ENCODE measurements at regions not wholly inside any gene's neighbourhood (a gene's known extent, or its start where the extent isn't known, plus 50 kb on each side); places are given as distances from the start of the nearest gene placed in this dataset.
"Not testable (repeated sequence)": the region's sequence is repeated elsewhere in the genome, so short reads cannot be mapped to it uniquely, and the experiment has no call there.

DNA sequence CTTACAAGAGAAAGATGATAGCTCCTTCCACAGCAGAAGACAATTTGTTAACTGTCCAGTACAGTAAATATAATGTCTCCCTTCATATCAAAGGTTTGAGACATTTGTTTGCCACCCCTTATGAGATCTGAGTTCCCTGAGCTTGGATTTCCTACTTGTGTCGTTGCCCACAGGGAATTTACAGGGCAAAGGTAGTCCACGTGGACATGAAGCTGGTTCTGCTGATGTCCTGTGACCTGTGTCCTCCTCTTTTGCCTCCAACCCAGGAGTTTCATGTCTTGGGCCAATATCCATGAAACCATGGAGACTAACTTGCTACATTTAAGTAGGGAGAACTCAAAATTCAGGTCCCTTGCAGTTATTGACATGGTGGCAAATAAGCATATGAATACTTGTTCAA lies 172.2 kb upstream of the KCTD7 start:
- DNase-seq (ENCODE audit: low read depth in 2 of 2): not testable (repeated sequence)

GRCh38 chr7:66458991-66459390 lies 169.7 kb upstream of the KCTD7 start:
- DNase-seq (ENCODE audit: low read depth in 2 of 2): not testable (repeated sequence)

- DNase-seq (ENCODE audit: low read depth in 2 of 2): not testable (repeated sequence)
These were observed 168.8 kb upstream of the KCTD7 start for GRCh38 chr7:66459783-66460413.

DNA sequence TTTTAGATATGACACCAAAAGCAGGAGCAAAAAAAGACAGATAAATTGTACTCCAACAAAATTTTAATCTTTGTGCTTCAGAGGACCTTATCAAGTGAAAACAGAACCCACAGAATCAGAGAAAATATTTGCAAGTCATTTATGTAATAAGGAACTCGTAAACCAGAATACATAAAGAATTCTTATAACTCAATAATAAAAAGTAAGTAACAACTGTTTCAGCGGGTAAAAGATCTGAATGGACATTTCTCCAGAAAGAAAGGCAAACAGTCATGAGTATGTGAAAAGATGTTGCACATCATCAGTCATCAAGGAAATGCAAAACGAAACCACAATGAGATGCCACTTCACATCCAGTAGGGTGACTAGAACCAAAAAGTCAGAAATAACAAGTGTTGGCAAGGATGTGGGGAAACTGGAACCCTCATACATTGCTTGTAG lies 167.7 kb upstream of the KCTD7 start:
- DNase-seq (ENCODE audit: low read depth in 2 of 2): no peak

DNA sequence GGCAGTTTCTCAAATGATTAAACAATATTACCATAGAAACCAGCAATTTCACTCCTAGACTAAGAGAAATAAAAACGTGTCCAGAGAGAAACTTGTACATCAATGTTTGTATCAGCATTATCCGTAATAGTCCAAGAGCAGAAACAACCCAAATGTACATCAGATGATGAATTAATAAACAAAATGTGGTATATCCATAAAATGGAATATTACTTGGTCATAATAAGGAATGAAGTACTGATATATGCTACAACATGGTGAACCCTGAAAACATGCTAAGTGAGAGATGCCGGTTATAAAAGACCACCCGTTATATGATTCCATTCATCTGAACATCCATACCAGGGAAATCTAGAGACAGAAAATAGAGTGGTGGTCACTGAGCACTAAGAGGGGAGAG lies 167.3 kb upstream of the KCTD7 start:
- not testable (repeated sequence) for DNase-seq (ENCODE audit: low read depth in 2 of 2)

- DNase-seq (ENCODE audit: low read depth in 2 of 2): not testable (repeated sequence)
These were observed 165.8 kb upstream of the KCTD7 start for GRCh38 chr7:66462831-66463230.

DNA sequence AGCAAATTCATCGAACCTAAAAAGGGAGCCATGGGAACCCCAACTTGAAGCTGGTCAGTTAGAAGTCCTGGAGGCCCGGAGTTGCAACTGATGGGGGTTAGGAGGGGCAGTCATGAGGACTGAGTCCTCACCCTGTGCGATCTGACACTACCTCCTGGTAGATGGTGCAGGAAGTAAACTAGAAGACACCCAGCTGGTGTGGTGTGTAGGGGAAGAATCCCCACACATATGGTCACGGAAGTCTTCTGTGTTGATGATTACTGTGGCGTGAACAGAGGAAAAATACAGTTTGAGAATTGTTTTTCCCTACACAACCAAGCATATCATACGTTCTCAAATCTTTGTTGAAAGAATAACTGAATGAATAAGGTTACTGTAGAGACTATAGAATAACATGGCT lies 164.6 kb upstream of the KCTD7 start:
- DNase-seq (ENCODE audit: low read depth in 2 of 2): no peak

DNA sequence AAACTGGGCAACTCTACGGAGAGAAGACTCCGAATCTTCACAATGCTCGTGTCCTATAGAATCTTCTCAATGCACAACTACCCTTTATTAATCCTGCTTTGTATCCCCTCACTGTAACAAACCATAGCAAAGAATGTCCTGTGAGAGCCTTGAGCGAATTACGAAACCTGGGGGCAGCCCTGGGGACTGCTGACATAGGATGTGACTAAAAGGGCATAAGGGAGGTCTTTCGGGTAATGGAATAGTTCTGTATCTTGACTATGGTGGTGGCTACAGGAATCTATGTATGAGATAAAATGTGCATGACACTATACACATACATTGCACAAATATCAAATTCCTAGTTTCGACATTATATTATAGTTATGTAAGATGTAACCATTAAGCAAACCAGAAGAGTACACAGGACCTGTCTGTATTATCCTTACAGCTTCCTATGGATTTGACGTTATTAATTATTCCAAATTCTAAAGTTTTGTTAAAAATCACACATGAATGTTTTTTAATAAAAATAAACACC lies 162.5 kb upstream of the KCTD7 start:
- DNase-seq (ENCODE audit: low read depth in 2 of 2): no peak

- no peak for DNase-seq (ENCODE audit: low read depth in 2 of 2)
These were observed 160.8 kb upstream of the KCTD7 start for GRCh38 chr7:66467887-66468286.

DNA sequence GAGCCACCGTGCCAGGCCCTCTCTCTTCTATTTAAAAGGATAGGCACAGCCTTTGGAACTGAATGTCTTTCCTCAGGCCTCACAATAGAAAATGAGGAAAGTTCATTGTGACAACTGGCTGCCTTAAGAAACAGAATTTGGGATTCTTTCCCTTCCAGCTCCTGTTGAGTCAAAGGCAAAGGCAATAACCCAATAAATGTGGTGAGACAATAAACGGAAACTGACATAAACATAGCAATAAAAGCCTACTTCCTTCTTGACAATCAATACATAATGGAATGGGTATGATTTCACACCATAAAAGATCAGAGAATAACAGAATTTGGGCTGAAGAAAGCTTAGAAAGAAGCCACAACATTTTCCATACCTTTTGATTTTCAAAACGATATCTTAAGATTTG lies 155.6 kb upstream of the KCTD7 start:
- not testable (repeated sequence) for DNase-seq (ENCODE audit: low read depth in 2 of 2)

DNA sequence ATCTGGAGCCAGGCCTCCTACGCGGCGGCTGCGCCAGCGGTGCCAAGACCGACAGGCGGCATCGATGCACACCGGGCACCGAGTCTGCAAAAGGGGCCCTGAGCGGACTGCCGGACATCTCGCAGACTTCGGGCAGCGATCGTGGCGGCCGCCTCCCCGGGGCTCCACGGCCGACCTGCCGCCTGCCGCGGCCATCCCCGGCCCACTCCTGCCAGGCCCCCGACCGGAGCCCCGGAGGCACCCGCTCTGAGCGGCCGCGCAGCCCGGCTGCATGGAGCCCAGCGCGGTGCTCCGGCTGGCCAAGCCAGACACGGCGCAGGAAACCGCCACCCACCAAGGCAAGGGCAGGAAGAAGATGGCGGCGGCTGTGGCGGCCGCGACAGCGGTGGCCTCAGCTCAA lies 154.2 kb upstream of the KCTD7 start:
- DNase-seq (ENCODE audit: low read depth in 2 of 2): no peak

- DNase-seq (ENCODE audit: low read depth in 2 of 2): not testable (repeated sequence)
These were observed 152.6 kb upstream of the KCTD7 start for GRCh38 chr7:66476056-66476455.

DNA sequence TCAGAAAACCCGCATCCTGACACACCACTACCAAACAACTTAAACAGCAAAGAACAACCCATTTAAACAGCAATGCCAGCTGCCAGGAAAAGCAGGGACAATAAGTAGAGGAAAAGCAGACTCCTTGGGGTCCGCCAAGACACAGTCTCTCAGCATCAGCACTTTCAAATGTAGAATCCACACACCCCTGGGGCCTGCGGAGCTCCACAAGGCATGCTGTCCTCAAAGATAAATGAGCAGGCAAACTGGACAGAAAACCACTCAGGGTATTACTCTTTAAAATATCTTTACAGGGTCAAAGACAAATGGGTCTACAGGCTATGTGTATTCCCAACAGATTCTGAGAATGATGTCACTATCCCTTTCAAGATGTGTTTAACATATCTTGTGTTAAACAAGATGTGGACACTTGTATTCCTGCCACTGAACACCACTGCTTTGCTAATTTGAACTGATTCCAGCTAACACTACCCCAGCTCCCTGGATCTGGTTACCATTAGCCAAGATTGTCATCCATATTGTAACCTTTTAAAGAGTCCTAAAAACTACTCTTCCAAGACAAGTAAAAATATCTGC lies 150.8 kb upstream of the KCTD7 start:
- not testable (repeated sequence) for DNase-seq (ENCODE audit: low read depth in 2 of 2)

GRCh38 chr7:66481229-66481628 lies 147.5 kb upstream of the KCTD7 start:
- DNase-seq (ENCODE audit: low read depth in 2 of 2): not testable (repeated sequence)

DNA sequence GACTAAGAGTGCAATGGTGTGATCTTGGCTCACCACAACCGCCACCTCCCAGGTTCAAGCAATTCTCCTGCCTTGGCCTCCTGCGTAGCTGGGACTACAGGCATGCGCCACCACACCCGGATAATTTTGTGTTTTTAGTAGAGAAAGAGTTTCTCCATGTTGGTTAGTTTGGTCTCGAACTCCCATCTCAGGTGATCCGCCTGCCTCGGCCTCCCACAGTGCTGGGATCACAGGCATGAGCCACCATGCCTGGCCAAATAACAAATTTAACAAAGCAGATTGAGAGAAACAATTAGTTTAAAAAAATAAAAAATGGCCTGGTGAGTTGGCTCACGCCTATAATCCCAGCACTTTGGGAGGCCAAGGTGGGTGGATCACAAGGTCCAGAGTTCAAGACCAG lies 139.6 kb upstream of the KCTD7 start:
- not testable (repeated sequence) for DNase-seq (ENCODE audit: low read depth in 2 of 2)

DNA sequence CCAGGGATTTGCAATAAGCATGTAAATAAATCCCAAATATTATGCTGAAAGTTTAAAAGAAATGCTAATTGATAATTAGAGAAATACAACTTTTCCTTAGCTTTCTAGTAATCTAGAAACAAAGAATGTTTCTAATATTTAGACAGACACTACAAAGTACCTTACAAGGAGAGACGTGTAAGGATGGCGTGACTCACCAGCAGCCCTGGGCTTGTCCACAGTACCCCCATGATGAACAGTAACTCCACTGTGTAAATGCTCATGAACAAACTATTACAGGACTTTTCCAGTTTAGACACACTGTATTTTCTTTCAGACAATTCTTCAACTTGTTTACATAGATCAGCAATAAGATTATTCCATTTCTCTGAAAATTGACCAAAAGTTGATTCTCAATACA lies 138.9 kb upstream of the KCTD7 start:
- DNase-seq (ENCODE audit: low read depth in 2 of 2): not testable (repeated sequence)

DNA sequence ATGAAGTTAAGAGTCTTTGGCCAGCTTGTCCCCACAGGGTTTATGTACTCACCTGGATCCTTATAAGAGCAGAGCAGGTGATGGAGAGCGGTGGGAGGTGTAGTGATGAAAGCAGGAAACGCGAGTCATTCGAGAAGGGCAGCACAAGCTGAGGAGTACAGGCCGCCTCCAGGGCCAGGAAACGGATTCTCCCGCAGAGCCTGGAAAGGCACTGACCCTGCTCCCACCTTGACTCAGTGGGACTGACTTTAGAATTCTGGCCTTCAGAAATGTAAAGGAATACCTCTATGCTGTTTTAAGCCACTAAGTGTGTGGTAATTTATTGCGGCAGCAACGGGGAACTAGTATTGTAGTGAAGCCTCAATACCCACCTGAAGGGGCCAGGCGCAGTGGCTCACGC lies 137.7 kb upstream of the KCTD7 start:
- DNase-seq (ENCODE audit: low read depth in 2 of 2): not testable (repeated sequence)

- not testable (repeated sequence) for DNase-seq (ENCODE audit: low read depth in 2 of 2)
These were observed 136.3 kb upstream of the KCTD7 start for GRCh38 chr7:66492405-66492804.

DNA sequence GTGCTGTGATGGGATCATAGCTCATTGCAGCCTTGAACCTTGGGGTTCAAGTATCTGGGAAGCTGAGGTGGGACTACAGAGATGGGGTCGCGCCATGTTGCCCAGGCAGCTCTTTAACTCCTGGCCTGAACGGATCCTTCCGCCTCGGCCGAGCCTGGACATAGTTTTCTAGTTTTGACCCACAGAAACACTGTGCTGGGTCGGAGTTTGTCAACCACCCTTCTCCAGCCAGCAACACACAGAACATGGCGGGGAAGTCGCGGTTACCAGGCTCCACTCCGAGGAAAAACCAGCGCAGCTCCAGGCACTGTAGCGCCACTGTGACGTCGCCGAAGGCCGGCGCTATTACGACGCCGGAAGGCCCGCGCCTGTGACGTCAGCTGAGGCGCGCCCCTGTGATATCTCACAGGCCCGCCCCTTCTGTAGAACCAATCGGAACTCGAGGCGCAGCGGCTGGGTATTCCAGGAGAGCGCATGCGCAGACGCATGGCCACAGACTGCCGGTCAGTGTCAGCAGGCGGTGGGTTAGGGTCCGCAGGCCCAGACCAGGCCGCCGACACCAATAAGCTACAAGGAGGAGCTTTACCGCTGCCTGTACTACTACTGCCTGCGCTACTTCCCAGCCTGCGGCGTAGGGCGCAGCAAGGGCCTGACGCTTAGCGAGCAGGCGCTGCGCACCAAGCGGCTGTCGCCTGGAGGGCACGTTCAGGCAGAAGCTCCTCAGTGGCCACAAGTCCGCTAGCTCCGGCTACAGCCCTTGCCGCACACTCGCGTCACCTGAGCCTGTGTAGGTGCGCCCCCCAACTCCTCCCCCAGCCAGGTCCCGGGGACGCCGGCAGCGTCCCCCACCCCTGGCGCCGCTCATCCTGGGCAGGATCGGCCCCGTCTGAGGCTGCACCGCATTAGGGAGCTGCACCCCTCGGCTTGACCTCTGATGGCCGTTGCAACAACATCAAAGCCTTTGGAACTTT lies 135.2 kb upstream of the KCTD7 start:
- DNase-seq (ENCODE audit: low read depth in 2 of 2): peak; percentile 93 to 94

DNA sequence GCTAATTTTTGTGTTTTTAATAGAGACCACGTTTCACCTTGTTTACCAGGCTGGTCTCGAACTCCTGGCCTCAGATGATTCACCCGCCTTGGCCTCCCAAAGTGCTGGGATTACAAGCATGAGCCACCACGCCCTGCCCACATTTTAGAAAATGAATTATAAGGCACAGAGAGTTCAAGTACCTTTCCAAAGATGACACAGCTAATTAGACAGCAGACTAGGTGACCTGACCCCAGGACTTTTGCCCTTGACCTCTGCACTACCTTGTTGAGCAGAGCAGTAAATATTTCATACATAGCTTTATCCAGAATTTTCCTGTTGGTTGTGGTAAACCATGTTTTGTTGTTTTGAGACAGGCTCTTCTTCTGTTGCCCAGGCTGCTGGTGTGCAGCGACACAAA lies 131.3 kb upstream of the KCTD7 start:
- no peak for DNase-seq (ENCODE audit: low read depth in 2 of 2)

GRCh38 chr7:66500087-66500486 lies 128.6 kb upstream of the KCTD7 start:
- DNase-seq (ENCODE audit: low read depth in 2 of 2): no peak
